CD14-positive monocyte (primary cell): ENCODE measurements at regions not wholly inside any gene's neighbourhood (a gene's known extent, or its start where the extent isn't known, plus 50 kb on each side); places are given as distances from the start of the nearest gene placed in this dataset.

ENCODE experiments used
- DNase-seq, 3 donors: peaks; one replicate each; pipeline ENCODE4 v3.0.0-alpha.2; 2011 to 2022
- H2AFZ ChIP-seq: 2 replicates; pipeline ENCODE4 v1.6.0; 2012; ENCODE audit warnings: mild to moderate bottlenecking, low read depth, low read length, inconsistent platforms; ENCODE audit not compliant: insufficient read depth, poor library complexity, severe bottlenecking
- H3K27ac ChIP-seq, 2 donors: 1 replicate in 1 of 2; 2 replicates in 1 of 2; pipeline ENCODE4 v1.5.1; 2012 to 2013; ENCODE audit warnings: low read length in 2 of 2, control low read depth in 1 of 2, inconsistent platforms in 1 of 2, low read depth in 1 of 2, mild to moderate bottlenecking in 1 of 2
- H3K27me3 ChIP-seq, 2 donors: one replicate each; pipeline versions ENCODE4 v1.6.0 to v1.6.1; 2011 to 2013; ENCODE audit warnings: low read length in 2 of 2; ENCODE audit not compliant: control insufficient read depth in 2 of 2, insufficient read depth in 2 of 2
- H3K36me3 ChIP-seq, 2 donors: replicated peaks in 1 of 2; 1 replicate in 1 of 2; 2 replicates in 1 of 2; pipeline versions ENCODE4 v1.5.1 to v1.6.1; 2012 to 2013; ENCODE audit warnings: low read length in 2 of 2, control low read depth in 1 of 2, inconsistent platforms in 1 of 2, mild to moderate bottlenecking in 1 of 2; ENCODE audit not compliant: insufficient read depth in 2 of 2, control insufficient read depth in 1 of 2
- H3K4me1 ChIP-seq, 2 donors: 1 replicate in 1 of 2; 2 replicates in 1 of 2; pipeline versions ENCODE4 v1.5.1 to v1.6.1; 2012 to 2013; ENCODE audit warnings: low read length in 2 of 2, control low read depth in 1 of 2, inconsistent platforms in 1 of 2, mild to moderate bottlenecking in 1 of 2, moderate library complexity in 1 of 2; ENCODE audit not compliant: insufficient read depth in 2 of 2, control insufficient read depth in 1 of 2
- H3K4me2 ChIP-seq: replicated peaks from 2 replicates; pipeline ENCODE3; 2012; ENCODE audit warnings: low read length, moderate library complexity, mild to moderate bottlenecking; ENCODE audit not compliant: poor library complexity, severe bottlenecking; ENCODE audit errors: extremely low read depth
- H3K4me3 ChIP-seq, 3 experiments: fragments of 200-600 bp in 1 of 3; sonication (generic) in 1 of 3; replicated peaks in 1 of 3; 1 replicate in 2 of 3; 2 replicates in 1 of 3; pipeline ENCODE4 v1.5.1; 2011 to 2013; ENCODE audit warnings: low read length in 3 of 3, mild to moderate bottlenecking in 3 of 3, control low read depth in 2 of 3, low read depth in 2 of 3, inconsistent platforms in 1 of 3, moderate library complexity in 1 of 3
- H3K79me2 ChIP-seq: 2 replicates; pipeline ENCODE4 v1.6.0; 2012; ENCODE audit warnings: mild to moderate bottlenecking, control low read depth, inconsistent platforms, low read length, moderate library complexity; ENCODE audit not compliant: insufficient read depth
- H3K9ac ChIP-seq: 2 replicates; pipeline ENCODE4 v1.6.0; 2017; ENCODE audit warnings: low read length, mild to moderate bottlenecking; ENCODE audit not compliant: insufficient read depth, poor library complexity, severe bottlenecking
- H3K9me3 ChIP-seq, 2 donors: replicated peaks in 1 of 2; 1 replicate in 1 of 2; 2 replicates in 1 of 2; pipeline versions ENCODE4 v1.5.1 to v1.6.1; 2012 to 2013; ENCODE audit warnings: low read length in 2 of 2, control low read depth in 1 of 2; ENCODE audit not compliant: control insufficient read depth in 1 of 2, insufficient read depth in 1 of 2
- H4K20me1 ChIP-seq: 2 replicates; pipeline ENCODE4 v1.6.0; 2012; ENCODE audit warnings: mild to moderate bottlenecking, low read length, control low read depth, moderate library complexity; ENCODE audit not compliant: insufficient read depth
- H3K27ac Mint-ChIP-seq, 7 donors: one replicate each; pipeline ENCODE4 v1.8.0; 2020; ENCODE audit warnings: mild to moderate bottlenecking in 7 of 7, mixed read lengths in 7 of 7, moderate library complexity in 6 of 7, inconsistent platforms in 2 of 7
- H3K27me3 Mint-ChIP-seq, 3 donors: one replicate each; pipeline ENCODE4 v1.8.0; 2021 to 2022; ENCODE audit warnings: low read depth in 3 of 3, mild to moderate bottlenecking in 3 of 3, mixed read lengths in 3 of 3, moderate library complexity in 3 of 3, inconsistent platforms in 1 of 3
- H3K36me3 Mint-ChIP-seq, 2 donors: one replicate each; pipeline ENCODE4 v1.8.0; 2020; ENCODE audit warnings: mixed read lengths in 2 of 2, inconsistent platforms in 1 of 2, mild to moderate bottlenecking in 1 of 2
- H3K4me1 Mint-ChIP-seq: one replicate; pipeline ENCODE4 v1.8.0; 2020; ENCODE audit warnings: mild to moderate bottlenecking, mixed read lengths
- H3K4me3 Mint-ChIP-seq, 2 donors: one replicate each; pipeline ENCODE4 v1.8.0; 2020; ENCODE audit warnings: mild to moderate bottlenecking in 2 of 2, mixed read lengths in 2 of 2, moderate library complexity in 1 of 2
- H3K9me3 Mint-ChIP-seq, 7 donors: one replicate each; pipeline ENCODE4 v1.8.0; 2020 to 2022; ENCODE audit warnings: mixed read lengths in 7 of 7, mild to moderate bottlenecking in 6 of 7, moderate library complexity in 6 of 7, inconsistent platforms in 2 of 7
- WGBS: methylation state at CpG from one replicate; pipeline ENCODE4 v1.1.5; 2013; ENCODE audit warnings: missing lambda C conversion rate; ENCODE audit not compliant: insufficient coverage; 5-methylcytosine and 5-hydroxymethylcytosine counted together
- intact Hi-C, 2 donors: fragments of 100-400 bp; cut with micrococcal nuclease; formaldehyde crosslinking; loops; one replicate each; pipeline versions ENCODE4 v1.15.0 to v1.15.1; 2023
- TF ChIP-seq, protein P1 (sequence below): fragments of 200-600 bp; IDR thresholded peaks from one replicate; pipeline ENCODE4 v1.8.0; 2022; ENCODE audit warnings: antibody characterized with exemption, mild to moderate bottlenecking

DNA sequence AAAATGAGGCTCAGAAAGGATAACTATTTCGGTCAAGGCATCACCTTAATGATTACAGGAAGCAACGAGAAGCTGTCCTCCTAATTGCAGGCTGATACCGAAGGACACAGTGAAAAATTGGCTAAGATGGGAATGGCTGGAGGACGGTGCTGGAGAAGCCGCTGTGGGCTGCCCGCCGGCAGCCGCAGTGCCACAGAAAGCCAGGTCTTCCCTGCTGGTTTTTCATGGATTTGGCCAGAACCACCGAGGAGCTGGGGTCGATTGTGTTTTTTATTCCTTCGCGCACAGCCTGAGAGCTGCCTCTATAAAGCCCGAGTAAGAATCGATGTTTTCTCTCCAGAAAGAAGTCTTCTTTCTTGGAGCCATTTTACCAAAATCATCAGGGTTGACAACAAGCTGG, 1484.2 kb downstream of the BRD1 start:
- no peak overlapping the region for H3K4me2 ChIP-seq
- Mint-ChIP-seq H3K9me3 (peaks cover 0 to 1% (median 0%) of the 10 kb centered on the region in 7 donors), H3K4me3 (no peak overlapping the region)

DNA sequence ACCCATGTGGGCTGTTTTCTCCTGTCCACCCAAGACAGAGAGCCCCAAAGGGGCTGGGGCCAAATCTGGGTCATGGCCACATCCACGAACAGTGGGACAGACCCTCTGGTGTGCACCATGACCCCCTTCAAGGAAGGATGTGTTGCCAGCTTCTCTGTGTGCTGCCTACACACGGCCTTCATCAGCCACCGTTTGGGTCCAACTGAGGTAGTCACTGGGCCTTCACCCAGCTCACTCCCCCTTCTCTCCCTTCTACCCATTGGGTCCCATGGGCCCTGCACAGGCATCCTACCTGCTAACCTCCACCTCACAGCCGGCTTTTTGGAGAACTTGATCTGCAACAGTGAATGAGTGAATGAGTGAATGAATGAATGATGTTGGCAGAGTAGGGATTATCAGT, 1484.9 kb downstream of the BRD1 start:
- peaks cover 8 to 14% (median 11%) of the 10 kb centered on the region in 3 donors for H3K27me3 Mint-ChIP-seq
- no peak overlapping the region for H2AFZ ChIP-seq
- no peaks in the 10 kb centered on the region for H3K4me1 ChIP-seq
- H3K27ac Mint-ChIP-seq = no peak overlapping the region
- intact Hi-C loops = no loop called here
- no peaks in the 10 kb centered on the region for H3K4me1 Mint-ChIP-seq
- no peak overlapping the region for H3K27ac ChIP-seq
- no peak overlapping the region for H3K4me2 ChIP-seq
- peaks cover 0 to 1% (median 0%) of the 10 kb centered on the region in 7 donors for H3K9me3 Mint-ChIP-seq
- TF ChIP-seq, protein P1, sequence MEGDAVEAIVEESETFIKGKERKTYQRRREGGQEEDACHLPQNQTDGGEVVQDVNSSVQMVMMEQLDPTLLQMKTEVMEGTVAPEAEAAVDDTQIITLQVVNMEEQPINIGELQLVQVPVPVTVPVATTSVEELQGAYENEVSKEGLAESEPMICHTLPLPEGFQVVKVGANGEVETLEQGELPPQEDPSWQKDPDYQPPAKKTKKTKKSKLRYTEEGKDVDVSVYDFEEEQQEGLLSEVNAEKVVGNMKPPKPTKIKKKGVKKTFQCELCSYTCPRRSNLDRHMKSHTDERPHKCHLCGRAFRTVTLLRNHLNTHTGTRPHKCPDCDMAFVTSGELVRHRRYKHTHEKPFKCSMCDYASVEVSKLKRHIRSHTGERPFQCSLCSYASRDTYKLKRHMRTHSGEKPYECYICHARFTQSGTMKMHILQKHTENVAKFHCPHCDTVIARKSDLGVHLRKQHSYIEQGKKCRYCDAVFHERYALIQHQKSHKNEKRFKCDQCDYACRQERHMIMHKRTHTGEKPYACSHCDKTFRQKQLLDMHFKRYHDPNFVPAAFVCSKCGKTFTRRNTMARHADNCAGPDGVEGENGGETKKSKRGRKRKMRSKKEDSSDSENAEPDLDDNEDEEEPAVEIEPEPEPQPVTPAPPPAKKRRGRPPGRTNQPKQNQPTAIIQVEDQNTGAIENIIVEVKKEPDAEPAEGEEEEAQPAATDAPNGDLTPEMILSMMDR = no peak
- H3K79me2 ChIP-seq = no peaks in the 10 kb centered on the region
- H3K4me3 ChIP-seq = no peak overlapping the region
- no peaks in the 10 kb centered on the region for H3K36me3 Mint-ChIP-seq
- 93% methylated on average over 3 of the region's 4 CpGs for WGBS
- no peaks in the 10 kb centered on the region for H3K9me3 ChIP-seq
- no peak overlapping the region for H3K9ac ChIP-seq
- no peak overlapping the region for H3K4me3 Mint-ChIP-seq
- H4K20me1 ChIP-seq = no peaks in the 10 kb centered on the region
- no peaks in the 10 kb centered on the region for H3K36me3 ChIP-seq
- H3K27me3 ChIP-seq = no peaks in the 10 kb centered on the region
- DNase-seq = no peak

More for the DNA sequence above, 1484.2 kb downstream of the BRD1 start:
- Mint-ChIP-seq H3K27ac (no peak overlapping the region), H3K27me3 (peaks cover 8 to 14% (median 11%) of the 10 kb centered on the region in 3 donors), H3K36me3 (no peaks in the 10 kb centered on the region), H3K4me1 (no peaks in the 10 kb centered on the region)
- H3K4me3 ChIP-seq = no peak overlapping the region
- no peak overlapping the region for H2AFZ ChIP-seq
- intact Hi-C loops = no loop called here
- no peak for DNase-seq
- TF ChIP-seq, protein P1 = no peak
- H3K27me3 ChIP-seq = no peaks in the 10 kb centered on the region
- no peaks in the 10 kb centered on the region for H4K20me1 ChIP-seq
- H3K79me2 ChIP-seq = no peaks in the 10 kb centered on the region
- 83% methylated on average over 12 of the region's 14 CpGs for WGBS
- H3K9me3 ChIP-seq = no peaks in the 10 kb centered on the region
- no peak overlapping the region for H3K27ac ChIP-seq
- no peak overlapping the region for H3K9ac ChIP-seq
- H3K36me3 ChIP-seq = no peaks in the 10 kb centered on the region
- H3K4me1 ChIP-seq = no peaks in the 10 kb centered on the region
